HG02840 (cell line): ENCODE measurements at regions not wholly inside any gene's neighbourhood (a gene's known extent, or its start where the extent isn't known, plus 50 kb on each side); places are given as distances from the start of the nearest gene placed in this dataset.
"Not testable (repeated sequence)": the region's sequence is repeated elsewhere in the genome, so short reads cannot be mapped to it uniquely, and the experiment has no call there.

Experiments
- ATAC-seq: cut with Tn5 transposase; IDR thresholded peaks from one replicate; pipeline ENCODE4 v1.9.1; 2021; ENCODE audit warnings: mild to moderate bottlenecking, moderate library complexity, moderate number of reproducible peaks; ENCODE audit not compliant: unreplicated experiment, low FRiP score

GRCh38 chr10:37067576-37067975, 57.8 kb upstream of the ANKRD30A start:
- ATAC-seq = no peak

- not testable (repeated sequence) for ATAC-seq
Measured at GRCh38 chr10:37062296-37062695, 63.1 kb upstream of the ANKRD30A start.

GRCh38 chr10:37057261-37057660, 68.1 kb upstream of the ANKRD30A start:
- ATAC-seq = no peak

GRCh38 chr10:37053476-37053875, 71.9 kb upstream of the ANKRD30A start:
- ATAC-seq = no peak

- ATAC-seq = not testable (repeated sequence)
Measured at GRCh38 chr10:37049982-37050381, 75.4 kb upstream of the ANKRD30A start.

- ATAC-seq = not testable (repeated sequence)
Measured at GRCh38 chr10:37044319-37044718, 81.1 kb upstream of the ANKRD30A start.

GRCh38 chr10:37035853-37036252, 89.5 kb upstream of the ANKRD30A start:
- ATAC-seq = no peak

- ATAC-seq = no peak
Measured at GRCh38 chr10:37015498-37015897, 109.9 kb upstream of the ANKRD30A start.

- no peak for ATAC-seq
Measured at GRCh38 chr10:37010741-37011140, 114.7 kb upstream of the ANKRD30A start.

- ATAC-seq = not testable (repeated sequence)
Measured at GRCh38 chr10:37008276-37008675, 117.1 kb upstream of the ANKRD30A start.

- ATAC-seq = no peak
Measured at GRCh38 chr10:37003126-37003525, 122.3 kb upstream of the ANKRD30A start.

GRCh38 chr10:36995806-36996205, 129.6 kb upstream of the ANKRD30A start:
- ATAC-seq = not testable (repeated sequence)

- no peak for ATAC-seq
Measured at GRCh38 chr10:36994886-36995285, 130.5 kb upstream of the ANKRD30A start.

- ATAC-seq = no peak
Measured at GRCh38 chr10:36989233-36989632, 136.2 kb upstream of the ANKRD30A start.

- ATAC-seq = no peak
Measured at GRCh38 chr10:36946598-36946997, 178.8 kb upstream of the ANKRD30A start.

GRCh38 chr10:36943544-36943943, 181.9 kb upstream of the ANKRD30A start:
- ATAC-seq = no peak

GRCh38 chr10:36942616-36943015, 182.8 kb upstream of the ANKRD30A start:
- no peak for ATAC-seq

- no peak for ATAC-seq
Measured at GRCh38 chr10:36903040-36903439, 222.4 kb upstream of the ANKRD30A start.

GRCh38 chr10:36899652-36900051, 225.7 kb upstream of the ANKRD30A start:
- ATAC-seq = no peak

- no peak for ATAC-seq
Measured at GRCh38 chr10:36888925-36889573, 236.3 kb upstream of the ANKRD30A start.

GRCh38 chr10:36886303-36886891, 239.0 kb upstream of the ANKRD30A start:
- ATAC-seq = no peak

- no peak for ATAC-seq
Measured at GRCh38 chr10:36885746-36886145, 239.7 kb upstream of the ANKRD30A start.
